Hepatocyte (in vitro differentiated cells): ENCODE measurements at regions not wholly inside any gene's neighbourhood (a gene's known extent, or its start where the extent isn't known, plus 50 kb on each side); places are given as distances from the start of the nearest gene placed in this dataset.
A peak's percentile ranks its signal among the peaks of the same experiment; 100 is the strongest.

Source experiments
- DNase-seq: peaks from one replicate; pipeline ENCODE4 v3.0.0-alpha.2; 2016; ENCODE audit warnings: low spot score
- H2AFZ ChIP-seq: fragments of 200-600 bp; sonication (generic); 2 replicates; pipeline ENCODE4 v1.6.0; 2016; ENCODE audit warnings: antibody characterized with exemption, mild to moderate bottlenecking
- H3K27ac ChIP-seq: fragments of 200-600 bp; sonication (generic); 2 replicates; pipeline ENCODE4 v1.5.1; 2016; ENCODE audit warnings: mild to moderate bottlenecking
- H3K27me3 ChIP-seq: fragments of 200-600 bp; sonication (generic); 2 replicates; pipeline ENCODE4 v1.6.1; 2016
- H3K36me3 ChIP-seq: fragments of 200-600 bp; sonication (generic); replicated peaks from 2 replicates; pipeline ENCODE4 v1.5.1; 2016; ENCODE audit warnings: low read depth; ENCODE audit not compliant: insufficient read depth
- H3K4me1 ChIP-seq: fragments of 200-600 bp; sonication (generic); 2 replicates; pipeline ENCODE4 v1.5.1; 2016; ENCODE audit warnings: mild to moderate bottlenecking, moderate library complexity; ENCODE audit not compliant: insufficient read depth
- H3K4me2 ChIP-seq: fragments of 200-600 bp; sonication (generic); 2 replicates; pipeline ENCODE4 v1.6.0; 2016
- H3K4me3 ChIP-seq: fragments of 200-600 bp; sonication (generic); 2 replicates; pipeline ENCODE4 v1.5.1; 2016; ENCODE audit warnings: mild to moderate bottlenecking
- H3K79me2 ChIP-seq: fragments of 200-600 bp; sonication (generic); 2 replicates; pipeline ENCODE4 v1.6.0; 2017; ENCODE audit warnings: mild to moderate bottlenecking
- H3K9me2 ChIP-seq: fragments of 200-600 bp; sonication (generic); replicated peaks from 2 replicates; pipeline ENCODE4 v1.6.0; 2017; ENCODE audit warnings: mild to moderate bottlenecking; ENCODE audit not compliant: insufficient read depth
- H3K9me3 ChIP-seq: fragments of 200-600 bp; sonication (generic); 2 replicates; pipeline ENCODE4 v1.5.1; 2016; ENCODE audit warnings: low read depth, mild to moderate bottlenecking
- H4K20me1 ChIP-seq: fragments of 200-600 bp; sonication (generic); 2 replicates; pipeline ENCODE4 v1.6.0; 2016; ENCODE audit warnings: mild to moderate bottlenecking; ENCODE audit not compliant: insufficient read depth, poor library complexity, severe bottlenecking
- CTCF ChIP-seq: fragments of 200-600 bp; sonication (generic); IDR thresholded peaks from 2 replicates; pipeline ENCODE4 v1.5.1; 2016; ENCODE audit warnings: antibody characterized with exemption, mild to moderate bottlenecking; ENCODE audit not compliant: poor library complexity
- EZH2 ChIP-seq: fragments of 200-600 bp; sonication (generic); IDR thresholded peaks from 2 replicates; pipeline ENCODE4 v1.6.1; 2016; ENCODE audit warnings: antibody characterized with exemption, mild to moderate bottlenecking, borderline replicate concordance
- EZH2phosphoT487 ChIP-seq: fragments of 200-600 bp; sonication (generic); IDR thresholded peaks from one replicate; pipeline ENCODE4 v1.6.1; 2018; ENCODE audit warnings: antibody characterized with exemption, mild to moderate bottlenecking, low read depth, moderate library complexity; ENCODE audit not compliant: unreplicated experiment, severe bottlenecking
- WGBS: methylation state at CpG from one replicate; pipeline ENCODE4 v1.1.6; 2016; ENCODE audit warnings: low lambda C conversion rate; ENCODE audit errors: missing lambda C conversion rate; 5-methylcytosine and 5-hydroxymethylcytosine counted together

GRCh38 chr6:27761391-27761790, 150.8 kb downstream of the OR2B2 start:
- TF ChIP-seq EZH2: no peak
- no peak for TF ChIP-seq EZH2phosphoT487
- TF ChIP-seq CTCF: no peak
- Histone ChIP-seq H4K20me1 (no peaks in the 10 kb centered on the region), H3K27ac (no peak overlapping the region), H3K36me3 (no peaks in the 10 kb centered on the region), H3K4me2 (peak overlapping the region; percentile 44), H3K79me2 (no peaks in the 10 kb centered on the region), H3K27me3 (no peaks in the 10 kb centered on the region), H3K9me2 (no peaks in the 10 kb centered on the region), H2AFZ (no peak overlapping the region), H3K9me3 (no peaks in the 10 kb centered on the region), H3K4me3 (no peak overlapping the region), H3K4me1 (no peaks in the 10 kb centered on the region)
- DNase-seq: no peak
- 76% methylated on average over 7 of the region's 7 CpGs for WGBS

GRCh38 chr6:27760464-27760863, 151.7 kb downstream of the OR2B2 start:
- Histone ChIP-seq H3K4me3 (no peak overlapping the region), H4K20me1 (no peaks in the 10 kb centered on the region), H3K4me1 (no peaks in the 10 kb centered on the region), H3K9me3 (no peaks in the 10 kb centered on the region), H3K27ac (no peak overlapping the region), H3K9me2 (no peaks in the 10 kb centered on the region), H3K4me2 (no peak overlapping the region), H3K36me3 (no peaks in the 10 kb centered on the region), H3K79me2 (no peaks in the 10 kb centered on the region), H3K27me3 (no peaks in the 10 kb centered on the region), H2AFZ (no peak overlapping the region)
- 77% methylated on average over 2 of the region's 2 CpGs for WGBS
- DNase-seq: no peak
- TF ChIP-seq EZH2: no peak
- TF ChIP-seq EZH2phosphoT487: no peak
- no peak for TF ChIP-seq CTCF

GRCh38 chr6:27759930-27760329, 152.3 kb downstream of the OR2B2 start:
- H3K9me2 ChIP-seq: no peaks in the 10 kb centered on the region
- no peak overlapping the region for H3K27ac ChIP-seq
- H3K4me2 ChIP-seq: no peak overlapping the region
- H3K36me3 ChIP-seq: no peaks in the 10 kb centered on the region
- H3K27me3 ChIP-seq: no peaks in the 10 kb centered on the region
- TF ChIP-seq CTCF: no peak
- no peak for TF ChIP-seq EZH2
- no peak for TF ChIP-seq EZH2phosphoT487
- H3K4me3 ChIP-seq: no peak overlapping the region
- H3K79me2 ChIP-seq: no peaks in the 10 kb centered on the region
- no peaks in the 10 kb centered on the region for H3K4me1 ChIP-seq
- no peaks in the 10 kb centered on the region for H3K9me3 ChIP-seq
- H2AFZ ChIP-seq: no peak overlapping the region
- no peaks in the 10 kb centered on the region for H4K20me1 ChIP-seq
- DNase-seq: no peak
- WGBS: 86% methylated on average over 1 of the region's 1 CpG

- Histone ChIP-seq H3K27me3 (no peaks in the 10 kb centered on the region), H3K79me2 (no peaks in the 10 kb centered on the region), H3K4me3 (no peak overlapping the region), H3K4me1 (no peaks in the 10 kb centered on the region), H3K4me2 (peak overlapping the region; percentile 70), H4K20me1 (no peaks in the 10 kb centered on the region), H2AFZ (no peak overlapping the region), H3K27ac (no peak overlapping the region), H3K36me3 (no peaks in the 10 kb centered on the region), H3K9me3 (no peaks in the 10 kb centered on the region), H3K9me2 (no peaks in the 10 kb centered on the region)
- TF ChIP-seq EZH2 (no peak), EZH2phosphoT487 (no peak), CTCF (no peak)
- WGBS: 43% methylated on average over 10 of the region's 10 CpGs
- no peak for DNase-seq
These were observed 153.7 kb downstream of the OR2B2 start for GRCh38 chr6:27758491-27758890.
